Naive thymus-derived CD8-positive, alpha-beta T cell (primary cell): ENCODE measurements at regions not wholly inside any gene's neighbourhood (a gene's known extent, or its start where the extent isn't known, plus 50 kb on each side); places are given as distances from the start of the nearest gene placed in this dataset.
"Not testable (repeated sequence)": the region's sequence is repeated elsewhere in the genome, so short reads cannot be mapped to it uniquely, and the experiment has no call there.

ENCODE experiments used
- ATAC-seq, 2 donors: fragments of 150-1000 bp; cut with Tn5 transposase in 1 of 2; sonication (Bioruptor Pico), chemical (Tn5 transposase) in 1 of 2; 1 replicate in 1 of 2; 2 replicates in 1 of 2; pipeline ENCODE4 v1.10.0; 2021; ENCODE audit warnings: mild to moderate bottlenecking in 2 of 2, moderate library complexity in 2 of 2
- POLR2A ChIA-PET: fragments of 350-600 bp; sonication (Branson Sonifier 250); formaldehyde crosslinking; loops from one replicate; lab custom pipeline; 2021; ENCODE audit warnings: antibody characterized with exemption; lab: Charles Lee
- DNase-seq, 10 donors: peaks; one replicate each; pipeline versions ENCODE4 v3.0.0 to v3.0.0-alpha.2; 2020 to 2022
- H3K27ac Mint-ChIP-seq, 10 donors: one replicate each; pipeline ENCODE4 v1.8.0; 2020 to 2022; ENCODE audit warnings: mild to moderate bottlenecking in 10 of 10, mixed read lengths in 10 of 10, moderate library complexity in 4 of 10, inconsistent platforms in 1 of 10
- H3K27me3 Mint-ChIP-seq, 5 donors: one replicate each; pipeline ENCODE4 v1.8.0; 2021 to 2022; ENCODE audit warnings: mixed read lengths in 5 of 5
- H3K36me3 Mint-ChIP-seq, 3 donors: one replicate each; pipeline ENCODE4 v1.8.0; 2020 to 2022; ENCODE audit warnings: mixed read lengths in 3 of 3, mild to moderate bottlenecking in 2 of 3, inconsistent platforms in 1 of 3
- H3K4me1 Mint-ChIP-seq, 4 donors: one replicate each; pipeline ENCODE4 v1.8.0; 2021 to 2022; ENCODE audit warnings: mixed read lengths in 4 of 4
- H3K4me3 Mint-ChIP-seq, 10 donors: one replicate each; pipeline ENCODE4 v1.8.0; 2020 to 2022; ENCODE audit warnings: mild to moderate bottlenecking in 10 of 10, mixed read lengths in 10 of 10, moderate library complexity in 6 of 10, inconsistent platforms in 1 of 10
- H3K9me3 Mint-ChIP-seq, 9 donors: one replicate each; pipeline ENCODE4 v1.8.0; 2020 to 2022; ENCODE audit warnings: mixed read lengths in 9 of 9, mild to moderate bottlenecking in 3 of 9, inconsistent platforms in 1 of 9, moderate library complexity in 1 of 9

DNA sequence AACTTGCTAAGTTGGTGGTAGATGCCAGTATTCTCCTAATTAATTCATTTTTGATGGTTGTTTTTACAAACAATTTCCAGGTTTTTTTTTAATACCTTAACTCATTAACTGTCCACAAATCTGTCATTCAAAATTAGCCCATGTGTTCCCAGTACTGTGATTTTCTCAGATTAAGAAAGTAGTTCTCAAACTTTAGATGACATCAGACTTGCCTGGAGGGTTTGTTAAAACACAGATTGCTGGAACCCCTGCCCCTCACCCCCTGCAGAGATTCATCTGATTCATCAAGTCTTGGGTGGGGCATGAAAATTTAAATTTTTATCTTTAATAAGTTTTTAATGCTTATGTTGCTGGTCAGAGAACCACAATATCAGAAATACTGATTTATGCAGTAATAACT lies 130.5 kb downstream of the BACH1 start:
- no peak for ATAC-seq
- peaks cover 0 to 7% (median 2%) of the 10 kb centered on the region in 4 donors for H3K4me1 Mint-ChIP-seq
- peaks cover 0 to 2% (median 0%) of the 10 kb centered on the region in 9 donors for H3K9me3 Mint-ChIP-seq
- H3K4me3 Mint-ChIP-seq, result no peak overlapping the region
- no peak for DNase-seq
- no peak overlapping the region for H3K27ac Mint-ChIP-seq
- H3K27me3 Mint-ChIP-seq, result no peaks in the 10 kb centered on the region
- POLR2A ChIA-PET, result no interaction called here
- H3K36me3 Mint-ChIP-seq, result peaks cover 0 to 3% (median 0%) of the 10 kb centered on the region in 3 donors

- Mint-ChIP-seq H3K27me3 (no peaks in the 10 kb centered on the region), H3K4me3 (no peak overlapping the region), H3K4me1 (peaks cover 0 to 9% (median 3%) of the 10 kb centered on the region in 4 donors), H3K36me3 (peaks cover 0 to 3% (median 0%) of the 10 kb centered on the region in 3 donors), H3K27ac (peak overlapping the region in 2 of 10 donors; percentile 30 to 33), H3K9me3 (peaks cover 0 to 2% (median 0%) of the 10 kb centered on the region in 9 donors)
- no peak for DNase-seq
- no peak for ATAC-seq
- POLR2A ChIA-PET, result no interaction called here
These were observed 131.3 kb downstream of the BACH1 start for GRCh38 chr21:29430030-29430429.

- no peak for ATAC-seq
- peaks cover 0 to 2% (median 0%) of the 10 kb centered on the region in 9 donors for H3K9me3 Mint-ChIP-seq
- no peak overlapping the region for H3K27ac Mint-ChIP-seq
- no peak overlapping the region for H3K4me3 Mint-ChIP-seq
- H3K4me1 Mint-ChIP-seq, result peaks cover under 1 to 9% (median 4%) of the 10 kb centered on the region in 4 donors
- POLR2A ChIA-PET, result no interaction called here
- H3K36me3 Mint-ChIP-seq, result peaks cover 0 to 3% (median 0%) of the 10 kb centered on the region in 3 donors
- no peak for DNase-seq
- H3K27me3 Mint-ChIP-seq, result no peaks in the 10 kb centered on the region
These were observed 131.9 kb downstream of the BACH1 start for GRCh38 chr21:29430576-29430975.

- Mint-ChIP-seq H3K27ac (peak overlapping the region in 1 of 10 donors; percentile 13), H3K36me3 (peaks cover 0 to 3% (median 0%) of the 10 kb centered on the region in 3 donors), H3K4me1 (peaks cover 5 to 15% (median 8%) of the 10 kb centered on the region in 4 donors), H3K9me3 (peaks cover 0 to 2% (median 0%) of the 10 kb centered on the region in 9 donors), H3K27me3 (no peaks in the 10 kb centered on the region), H3K4me3 (no peak overlapping the region)
- ATAC-seq (no peak), DNase-seq (no peak)
- POLR2A ChIA-PET, result interaction anchor here (0.5 kb wide), 1 partner anchor 30 kb away, joined by 3 read pairs; no protein-coding TSS in a partner anchor
These were observed 132.5 kb downstream of the BACH1 start for GRCh38 chr21:29431178-29431577.

GRCh38 chr21:29431680-29432079 lies 133.0 kb downstream of the BACH1 start:
- peak overlapping the region in 1 of 10 donors; percentile 13 for H3K27ac Mint-ChIP-seq
- no peaks in the 10 kb centered on the region for H3K9me3 Mint-ChIP-seq
- POLR2A ChIA-PET, result interaction anchor here (0.5 kb wide), 1 partner anchor 29 kb away, joined by 3 read pairs; no protein-coding TSS in a partner anchor
- H3K36me3 Mint-ChIP-seq, result peaks cover 0 to 3% (median 0%) of the 10 kb centered on the region in 3 donors
- no peaks in the 10 kb centered on the region for H3K27me3 Mint-ChIP-seq
- no peak overlapping the region for H3K4me3 Mint-ChIP-seq
- peaks cover 8 to 20% (median 13%) of the 10 kb centered on the region in 4 donors for H3K4me1 Mint-ChIP-seq
- DNase-seq (no peak), ATAC-seq (no peak)

DNA sequence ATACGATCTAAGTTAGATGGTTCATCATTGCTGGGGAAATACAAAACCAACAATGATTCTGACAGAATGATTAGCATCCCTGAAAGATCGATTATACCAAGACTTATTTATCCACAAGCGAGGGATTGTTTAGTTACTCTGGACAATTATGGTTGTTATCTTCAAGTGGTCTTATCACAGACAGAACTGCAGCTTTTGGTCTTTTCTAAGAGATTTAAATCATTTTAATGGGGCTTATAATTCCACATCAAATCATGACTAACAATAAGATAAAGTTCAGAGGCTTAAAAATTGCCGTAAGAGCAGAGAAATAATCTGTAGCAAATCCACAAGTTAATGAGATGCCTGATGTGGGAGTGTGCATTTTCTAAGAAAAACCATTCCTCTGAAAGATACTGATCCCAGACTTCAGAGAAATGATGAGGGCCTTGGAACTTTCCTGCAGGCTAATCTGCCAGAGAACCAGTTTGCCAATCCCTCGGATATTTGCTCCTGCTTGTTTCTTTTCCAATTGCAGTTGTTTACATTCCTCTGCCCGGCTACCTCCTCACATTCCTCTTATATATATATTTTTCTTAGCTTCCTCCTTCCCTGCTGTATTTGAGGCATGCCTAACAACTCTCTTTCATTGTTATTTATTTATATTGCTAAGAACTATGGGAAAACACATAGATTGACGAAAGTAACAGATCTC lies 134.8 kb downstream of the BACH1 start:
- H3K4me1 Mint-ChIP-seq, result peaks cover 11 to 29% (median 26%) of the 10 kb centered on the region in 4 donors
- H3K4me3 Mint-ChIP-seq, result no peak overlapping the region
- no peak for DNase-seq
- POLR2A ChIA-PET, result no interaction called here
- no peaks in the 10 kb centered on the region for H3K36me3 Mint-ChIP-seq
- no peaks in the 10 kb centered on the region for H3K27me3 Mint-ChIP-seq
- no peaks in the 10 kb centered on the region for H3K9me3 Mint-ChIP-seq
- no peak for ATAC-seq
- H3K27ac Mint-ChIP-seq, result peak overlapping the region in 1 of 10 donors; percentile 2

GRCh38 chr21:29434081-29434480 lies 135.4 kb downstream of the BACH1 start:
- no peak overlapping the region for H3K4me3 Mint-ChIP-seq
- POLR2A ChIA-PET, result no interaction called here
- H3K36me3 Mint-ChIP-seq, result no peaks in the 10 kb centered on the region
- H3K27me3 Mint-ChIP-seq, result no peaks in the 10 kb centered on the region
- peaks cover 11 to 29% (median 26%) of the 10 kb centered on the region in 4 donors for H3K4me1 Mint-ChIP-seq
- DNase-seq, result no peak
- no peaks in the 10 kb centered on the region for H3K9me3 Mint-ChIP-seq
- H3K27ac Mint-ChIP-seq, result no peak overlapping the region
- ATAC-seq, result no peak

DNA sequence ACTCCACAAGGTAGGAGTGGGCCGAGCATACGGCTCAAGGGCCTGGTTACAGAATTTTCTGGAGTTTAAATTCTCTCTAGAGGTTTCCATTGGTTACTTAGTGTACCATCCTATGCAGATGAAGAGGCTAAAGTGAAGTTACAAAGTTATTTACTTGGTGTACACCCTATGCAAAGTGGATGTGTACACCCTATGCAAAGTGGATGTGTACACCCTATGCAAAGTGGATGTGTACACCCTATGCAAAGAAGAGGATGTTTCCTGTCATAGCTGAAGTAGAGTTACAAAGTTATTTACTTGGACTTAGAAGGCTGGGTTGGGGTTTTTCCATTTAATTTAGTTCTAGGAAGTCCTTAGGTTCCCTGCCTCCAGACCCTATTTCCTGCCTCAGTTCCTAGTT lies 136.3 kb downstream of the BACH1 start:
- Mint-ChIP-seq H3K4me1 (peaks cover 11 to 29% (median 26%) of the 10 kb centered on the region in 4 donors), H3K27ac (peak overlapping the region in 1 of 10 donors; percentile 29), H3K4me3 (peak overlapping the region in 1 of 10 donors; percentile 12)
- H3K36me3 Mint-ChIP-seq, ATAC-seq, DNase-seq, H3K9me3 Mint-ChIP-seq, H3K27me3 Mint-ChIP-seq: not testable (repeated sequence)
- POLR2A ChIA-PET, result interaction anchor here (4.2 kb wide), 1 partner anchor 14 kb away, joined by 20 read pairs; no protein-coding TSS in a partner anchor

- Mint-ChIP-seq H3K36me3 (peaks cover 0 to 4% (median 0%) of the 10 kb centered on the region in 3 donors), H3K4me3 (peak overlapping the region; percentile 79 to 93 (median 87)), H3K4me1 (peaks cover 11 to 29% (median 26%) of the 10 kb centered on the region in 4 donors), H3K27me3 (no peaks in the 10 kb centered on the region), H3K27ac (peak overlapping the region; percentile 86 to 96 (median 92)), H3K9me3 (no peaks in the 10 kb centered on the region)
- peak; percentile 11 to 77 (median 40) for DNase-seq
- ATAC-seq, result peak; percentile 94 to 95
- POLR2A ChIA-PET, result interaction anchor here (4.2 kb wide), 1 partner anchor 13 kb away, joined by 20 read pairs; no protein-coding TSS in a partner anchor
These were observed 137.4 kb downstream of the BACH1 start for GRCh38 chr21:29436143-29436542.

GRCh38 chr21:29436650-29437049 lies 137.9 kb downstream of the BACH1 start:
- no peaks in the 10 kb centered on the region for H3K9me3 Mint-ChIP-seq
- H3K4me1 Mint-ChIP-seq, result peaks cover 11 to 29% (median 26%) of the 10 kb centered on the region in 4 donors
- POLR2A ChIA-PET, result interaction anchor here (4.2 kb wide), 1 partner anchor 12 kb away, joined by 20 read pairs; no protein-coding TSS in a partner anchor
- H3K4me3 Mint-ChIP-seq, result peak overlapping the region; percentile 79 to 93 (median 87)
- peaks cover 0 to 4% (median 0%) of the 10 kb centered on the region in 3 donors for H3K36me3 Mint-ChIP-seq
- no peaks in the 10 kb centered on the region for H3K27me3 Mint-ChIP-seq
- DNase-seq, result peak in 1 of 10 donors; percentile 22
- H3K27ac Mint-ChIP-seq, result peak overlapping the region; percentile 86 to 96 (median 92)
- ATAC-seq, result peak; percentile 57

- Mint-ChIP-seq H3K4me3 (peak overlapping the region in 3 of 10 donors; percentile 1 to 59 (median 42)), H3K36me3 (peaks cover 0 to 4% (median 0%) of the 10 kb centered on the region in 3 donors), H3K4me1 (peaks cover 5 to 15% (median 13%) of the 10 kb centered on the region in 4 donors), H3K27me3 (no peaks in the 10 kb centered on the region), H3K9me3 (no peaks in the 10 kb centered on the region), H3K27ac (peak overlapping the region in 7 of 10 donors; percentile 17 to 78 (median 61))
- ATAC-seq (no peak), DNase-seq (no peak)
- POLR2A ChIA-PET, result interaction anchor here (0.6 kb wide), 1 partner anchor 55 kb away, joined by 3 read pairs; no protein-coding TSS in a partner anchor
These were observed 142.9 kb downstream of the BACH1 start for GRCh38 chr21:29441651-29442050.

DNA sequence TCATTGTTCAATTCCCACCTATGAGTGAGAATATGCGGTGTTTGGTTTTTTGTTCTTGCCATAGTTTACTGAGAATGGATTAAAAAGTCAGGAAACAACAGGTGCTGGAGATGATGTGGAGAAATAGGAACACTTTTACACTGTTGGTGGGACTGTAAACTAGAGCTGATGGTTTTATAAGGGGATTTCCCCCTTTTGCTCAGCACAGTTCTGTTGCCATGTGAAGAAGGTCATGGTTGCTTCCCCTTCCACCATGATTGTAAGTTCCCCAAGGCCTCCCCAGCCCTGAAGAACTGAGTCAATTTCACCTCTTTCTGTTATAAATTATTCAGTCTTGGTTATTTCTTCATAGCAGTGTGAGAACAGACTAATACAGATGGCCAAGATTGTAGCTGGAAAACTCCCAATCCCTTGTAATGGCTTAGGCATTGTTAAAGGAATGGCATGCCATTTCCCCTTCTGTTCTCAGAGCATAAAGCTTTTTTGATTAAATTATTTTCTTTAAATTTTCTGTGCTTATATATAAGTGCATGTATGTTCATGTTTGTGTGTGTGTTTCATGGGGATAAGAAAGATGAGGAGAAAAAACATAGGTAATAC lies 144.8 kb downstream of the BACH1 start:
- H3K4me3 Mint-ChIP-seq, result peak overlapping the region in 1 of 10 donors; percentile 5
- no peak for ATAC-seq
- H3K27ac Mint-ChIP-seq, result peak overlapping the region in 3 of 10 donors; percentile 10 to 50 (median 19)
- H3K27me3 Mint-ChIP-seq, result no peaks in the 10 kb centered on the region
- DNase-seq, result no peak
- POLR2A ChIA-PET, result no interaction called here
- H3K4me1 Mint-ChIP-seq, result peaks cover 2 to 8% (median 5%) of the 10 kb centered on the region in 4 donors
- peaks cover 0 to 2% (median 0%) of the 10 kb centered on the region in 9 donors for H3K9me3 Mint-ChIP-seq
- H3K36me3 Mint-ChIP-seq, result peaks cover 0 to 4% (median 0%) of the 10 kb centered on the region in 3 donors
